GM12878 (cell line): ENCODE measurements at regions not wholly inside any gene's neighbourhood (a gene's known extent, or its start where the extent isn't known, plus 50 kb on each side); places are given as distances from the start of the nearest gene placed in this dataset.

Experiments
- ATAC-seq: fragments of 200-7000 bp; cut with Tn5 transposase; 3 replicates; pipeline ENCODE4 v1.9.1; 2020; ENCODE audit warnings: mild to moderate bottlenecking, moderate library complexity
- BruUV-seq: library from RNA; stranded (reverse); fragments of 400-500 nt; replicated peaks from 2 replicates; lab custom pipeline; 2021; lab: Mats Ljungman, UMichigan
- CTCF ChIA-PET: fragments of 300-600 bp; sonication (Branson Sonifier 250); formaldehyde crosslinking; extraction: SDS; loops from one replicate; lab custom pipeline; 2021; ENCODE audit warnings: inconsistent platforms; lab: Yijun Ruan, JAX
- POLR2A ChIA-PET: fragments of 350-600 bp; formaldehyde crosslinking; extraction: SDS; loops from one replicate; lab custom pipeline; 2021; ENCODE audit warnings: inconsistent platforms; lab: Charles Lee
- RAD21 ChIA-PET: fragments of 300-600 bp; sonication (Branson Sonifier 250); formaldehyde crosslinking; loops from one replicate; lab custom pipeline; 2023; ENCODE audit warnings: antibody characterized with exemption; ENCODE audit not compliant: unreplicated experiment; lab: Charles Lee
- SMC1A ChIA-PET: fragments of 300-600 bp; sonication (Branson Sonifier 250); formaldehyde crosslinking; loops from one replicate; lab custom pipeline; 2023; ENCODE audit not compliant: unreplicated experiment, uncharacterized antibody; lab: Charles Lee
- DNase-seq: peaks from one replicate; pipeline ENCODE4 v3.0.0-alpha.2; 2011; ENCODE audit warnings: low read depth, low spot score
- FAIRE-seq: peaks from 3 replicates; lab custom pipeline; 2011; peaks lifted over from hg19 to GRCh38; lab: Jason Lieb, UNC
- H2AFZ ChIP-seq: 2 replicates; pipeline ENCODE4 v1.6.0; 2011; ENCODE audit warnings: low read depth, low read length, control low read depth; ENCODE audit not compliant: control insufficient read depth
- H3K27ac ChIP-seq: 2 replicates; pipeline ENCODE4 v1.5.1; 2011; ENCODE audit warnings: control low read depth; ENCODE audit not compliant: control insufficient read depth, insufficient read depth
- H3K27me3 ChIP-seq, 2 experiments: replicated peaks in 1 of 2; 2 replicates each; pipeline versions ENCODE4 v1.6.0 to v1.6.1; 2011; ENCODE audit warnings: low read length in 1 of 2; ENCODE audit not compliant: control insufficient read depth in 2 of 2, insufficient read depth in 2 of 2
- H3K36me3 ChIP-seq, 2 experiments: 2 replicates each; pipeline ENCODE4 v1.5.1; 2011; ENCODE audit warnings: low read length in 1 of 2; ENCODE audit not compliant: control insufficient read depth in 2 of 2, insufficient read depth in 2 of 2
- H3K4me1 ChIP-seq: 2 replicates; pipeline ENCODE4 v1.6.1; 2011; ENCODE audit warnings: mild to moderate bottlenecking, low read length, moderate library complexity, mixed read lengths; ENCODE audit not compliant: control insufficient read depth, insufficient read depth
- H3K4me2 ChIP-seq: 2 replicates; pipeline ENCODE4 v1.6.0; 2011; ENCODE audit warnings: control low read depth; ENCODE audit not compliant: control insufficient read depth, insufficient read depth
- H3K4me3 ChIP-seq: fragments of 200-600 bp; sonication (generic); 2 replicates; pipeline ENCODE4 v1.5.1; 2016
- H3K79me2 ChIP-seq: 2 replicates; pipeline ENCODE4 v1.6.0; 2011; ENCODE audit warnings: low read length; ENCODE audit not compliant: control insufficient read depth, insufficient read depth
- H3K9ac ChIP-seq: 2 replicates; pipeline ENCODE4 v1.8.0; 2011; ENCODE audit warnings: low read length, control low read depth, mixed read lengths; ENCODE audit not compliant: control insufficient read depth, insufficient read depth
- H3K9me3 ChIP-seq: replicated peaks from 3 replicates; pipeline ENCODE4 v1.5.1; 2011; ENCODE audit warnings: mild to moderate bottlenecking, low read length; ENCODE audit not compliant: control insufficient read depth, insufficient read depth
- H4K20me1 ChIP-seq: 2 replicates; pipeline ENCODE4 v1.6.0; 2011; ENCODE audit not compliant: control insufficient read depth, insufficient read depth
- ATF7 ChIP-seq: fragments of 450-650 bp; IDR thresholded peaks from 2 replicates; pipeline ENCODE4 v1.6.1; 2016; ENCODE audit warnings: low read depth, mild to moderate bottlenecking
- BCLAF1 ChIP-seq: fragments of 450-650 bp; IDR thresholded peaks from 2 replicates; pipeline ENCODE4 v1.6.1; 2017; ENCODE audit warnings: antibody characterized with exemption, mild to moderate bottlenecking, moderate library complexity
- CREM ChIP-seq: IDR thresholded peaks from 2 replicates; pipeline ENCODE4 v1.6.1; 2014; ENCODE audit warnings: antibody characterized with exemption, low read depth
- E4F1 ChIP-seq: fragments of 450-650 bp; IDR thresholded peaks from 2 replicates; pipeline ENCODE4 v1.6.1; 2018; ENCODE audit warnings: borderline replicate concordance, mild to moderate bottlenecking; ENCODE audit not compliant: partially characterized antibody
- JUND ChIP-seq: IDR thresholded peaks from 2 replicates; pipeline ENCODE4 v1.6.1; 2012; ENCODE audit warnings: low read depth, mild to moderate bottlenecking, low read length, improper control_type of control experiment, moderate library complexity
- MTA3 ChIP-seq: IDR thresholded peaks from 2 replicates; pipeline ENCODE4 v1.6.1; 2012; ENCODE audit warnings: low read length, inconsistent platforms, borderline replicate concordance
- NR2C2 ChIP-seq: IDR thresholded peaks from 2 replicates; pipeline ENCODE4 v1.6.1; 2011; ENCODE audit warnings: borderline replicate concordance, low read depth; ENCODE audit not compliant: control insufficient read depth, insufficient read length
- PML ChIP-seq: IDR thresholded peaks from 2 replicates; pipeline ENCODE4 v1.6.1; 2012; ENCODE audit warnings: low read length, inconsistent platforms
- POU2F2 ChIP-seq: IDR thresholded peaks from 3 replicates; pipeline ENCODE4 v1.6.1; 2011; ENCODE audit warnings: low read depth, mild to moderate bottlenecking, low read length, borderline replicate concordance
- RAD21 ChIP-seq: IDR thresholded peaks from 2 replicates; pipeline ENCODE4 v1.6.1; 2011; ENCODE audit warnings: mild to moderate bottlenecking, low read depth, low read length, moderate library complexity; ENCODE audit not compliant: insufficient read depth
- RBBP5 ChIP-seq: fragments of 200-600 bp; sonication (generic); conservative IDR thresholded peaks from 2 replicates; pipeline ENCODE4 v1.6.1; 2016
- RCOR1 ChIP-seq: conservative IDR thresholded peaks from 2 replicates; pipeline ENCODE4 v1.6.1; 2012; ENCODE audit warnings: low read depth, low read length, improper control_type of control experiment
- STAT1 ChIP-seq: fragments of 450-650 bp; conservative IDR thresholded peaks from 2 replicates; pipeline ENCODE4 v1.6.1; 2014; ENCODE audit warnings: antibody characterized with exemption, mild to moderate bottlenecking
- SUZ12 ChIP-seq: fragments of 200-600 bp; sonication (generic); IDR thresholded peaks from one replicate; pipeline ENCODE4 v1.6.1; 2018; ENCODE audit warnings: antibody characterized with exemption, mild to moderate bottlenecking; ENCODE audit not compliant: unreplicated experiment
- TARDBP ChIP-seq: IDR thresholded peaks from 2 replicates; pipeline ENCODE4 v1.6.1; 2016; ENCODE audit warnings: borderline replicate concordance
- TCF3 ChIP-seq: IDR thresholded peaks from 2 replicates; pipeline ENCODE4 v1.6.1; 2012; ENCODE audit warnings: low read depth, mild to moderate bottlenecking, low read length, borderline replicate concordance; ENCODE audit not compliant: insufficient read depth
- ZBTB4 ChIP-seq: fragments of 450-650 bp; formaldehyde crosslinking; IDR thresholded peaks from 2 replicates; pipeline ENCODE4 v1.4.0; 2022; ENCODE audit warnings: mild to moderate bottlenecking, moderate library complexity
- WGBS: methylation state at CpG from one replicate; pipeline ENCODE4 v1.1.6; 2016; ENCODE audit warnings: low lambda C conversion rate; ENCODE audit not compliant: insufficient replicate concordance, insufficient coverage; ENCODE audit errors: missing lambda C conversion rate; 5-methylcytosine and 5-hydroxymethylcytosine counted together
- in situ Hi-C: fragments of 300-500 bp; cut with MboI; formaldehyde crosslinking; loops from 9 replicates; pipeline ENCODE4 v1.14.3; 2018; ENCODE audit warnings: mixed read lengths
- intact Hi-C: fragments of 100-400 bp; cut with micrococcal nuclease; formaldehyde crosslinking; loops from one replicate; pipeline ENCODE4 v1.14.2; 2022; ENCODE audit not compliant: unreplicated experiment

- Histone ChIP-seq H3K36me3 (peaks cover 0 to 2% of the 10 kb centered on the region in 2 experiments; a peak in 1 of 4 replicates), H4K20me1 (no peaks in the 10 kb centered on the region), H3K79me2 (no peaks in the 10 kb centered on the region), H3K4me3 (no peak overlapping the region), H3K4me2 (no peak overlapping the region), H3K9ac (no peak overlapping the region), H3K27ac (no peak overlapping the region), H3K27me3 (no peaks in the 10 kb centered on the region), H3K4me1 (no peaks in the 10 kb centered on the region), H2AFZ (no peak overlapping the region), H3K9me3 (peaks cover 37% of the 10 kb centered on the region; the same call in 2 of the 3 replicates)
- intact Hi-C loops (no loop called here), in situ Hi-C loops (no loop called here)
- POLR2A ChIA-PET, result no interaction called here
- no TSS peak for BruUV-seq
- DNase-seq, result no peak
- RAD21 ChIA-PET, result no interaction called here
- SMC1A ChIA-PET, result no interaction called here
- 59% methylated on average over 13 of the region's 13 CpGs for WGBS
- no peak for ATAC-seq
- CTCF ChIA-PET, result no interaction called here
- FAIRE-seq, result no peak
- TF ChIP-seq TCF3 (no peak), TARDBP (no peak), BCLAF1 (no peak), ZBTB4 (CRISPR knock-in tag) (no peak), CREM (no peak), SUZ12 (no peak), STAT1 (no peak), NR2C2 (no peak), ATF7 (no peak), JUND (no peak), RCOR1 (no peak), RAD21 (no peak), PML (no peak), POU2F2 (no peak), RBBP5 (no peak), E4F1 (no peak), MTA3 (no peak)
Measured at GRCh38 chr15:25051399-25052154, 96.8 kb downstream of the SNRPN start.
